ENCODE measurements at regions not wholly inside any gene's neighbourhood (a gene's known extent, or its start where the extent isn't known, plus 50 kb on each side); places are given as distances from the start of the nearest gene placed in this dataset.

GRCh38 chr13:74622284-74622683, 488.1 kb upstream of the KLF12 start:
- TF ChIP-seq CTCF (IDR thresholded peaks at IDR 0.05) = no peak
- no peak for TF ChIP-seq POLR2A (IDR thresholded peaks at IDR 0.05)
- TF ChIP-seq POLR2AphosphoS5 (IDR thresholded peaks at IDR 0.05) = no peak

Data from breast epithelium (tissue), 3 donors.